Renal pelvis (tissue), 1 donor: ENCODE measurements at regions not wholly inside any gene's neighbourhood (a gene's known extent, or its start where the extent isn't known, plus 50 kb on each side); places are given as distances from the start of the nearest gene placed in this dataset.

ENCODE experiments used
- DNase-seq: peaks from one replicate; pipeline ENCODE4 v3.0.0-alpha.2; 2013

GRCh38 chr18:22625406-22625805, 207.7 kb upstream of the CTAGE1 start:
- DNase-seq, result no peak

DNA sequence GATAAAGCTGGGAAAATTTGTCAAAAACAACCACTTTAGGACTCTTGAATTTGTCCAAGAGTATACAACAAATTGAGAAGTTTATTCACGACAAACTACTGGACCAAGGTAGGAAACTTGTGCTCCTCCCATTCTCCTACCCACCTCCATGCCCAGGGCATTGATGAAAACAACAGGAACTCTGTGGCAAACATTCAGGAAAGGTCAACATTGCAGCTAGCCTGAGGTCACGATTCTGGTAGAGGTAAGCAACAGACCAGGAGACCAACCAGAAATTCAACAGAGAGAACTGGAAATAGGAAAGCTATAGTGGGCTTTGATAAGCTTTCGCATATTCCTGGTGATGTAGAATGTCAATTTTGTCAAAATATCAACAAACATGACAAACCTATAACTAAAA, 209.1 kb upstream of the CTAGE1 start:
- DNase-seq, result no peak

DNA sequence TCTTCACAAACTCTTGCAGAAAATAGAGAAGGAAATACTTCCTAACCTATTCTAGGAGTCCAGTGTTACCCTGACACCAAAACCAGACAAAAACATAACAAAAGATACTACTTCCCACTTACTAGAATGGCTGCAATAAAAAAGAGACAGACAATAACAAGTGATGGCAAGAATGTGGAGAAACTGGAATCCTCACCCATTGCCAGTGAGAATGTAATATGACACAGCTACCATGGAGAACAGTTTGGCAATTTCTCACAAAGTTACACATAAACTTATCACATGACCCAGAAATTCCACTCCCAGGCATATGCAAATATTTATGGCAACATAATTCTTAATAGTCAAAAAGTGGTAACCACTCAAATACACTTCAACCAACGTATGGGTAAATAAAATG, 209.8 kb upstream of the CTAGE1 start:
- no peak for DNase-seq

GRCh38 chr18:22628795-22629510, 211.2 kb upstream of the CTAGE1 start:
- DNase-seq, result no peak

DNA sequence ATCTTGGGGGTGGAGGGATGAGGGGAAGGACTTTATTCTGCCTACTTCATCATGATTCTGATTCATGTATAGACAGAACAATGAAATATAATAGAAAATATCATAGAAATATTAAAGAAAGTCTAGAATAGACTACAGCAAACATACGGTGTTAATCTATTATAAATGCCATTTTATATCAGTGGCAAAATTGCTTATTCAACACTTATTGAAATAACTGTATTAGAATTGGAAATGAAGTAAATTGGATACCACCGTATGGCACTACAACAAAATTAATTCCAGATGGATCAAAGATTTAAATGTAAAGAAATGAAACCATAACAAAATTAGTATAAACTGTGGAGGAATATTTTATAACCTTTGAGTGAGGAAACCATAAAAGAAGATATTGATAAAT, 213.3 kb upstream of the CTAGE1 start:
- DNase-seq, result no peak

DNA sequence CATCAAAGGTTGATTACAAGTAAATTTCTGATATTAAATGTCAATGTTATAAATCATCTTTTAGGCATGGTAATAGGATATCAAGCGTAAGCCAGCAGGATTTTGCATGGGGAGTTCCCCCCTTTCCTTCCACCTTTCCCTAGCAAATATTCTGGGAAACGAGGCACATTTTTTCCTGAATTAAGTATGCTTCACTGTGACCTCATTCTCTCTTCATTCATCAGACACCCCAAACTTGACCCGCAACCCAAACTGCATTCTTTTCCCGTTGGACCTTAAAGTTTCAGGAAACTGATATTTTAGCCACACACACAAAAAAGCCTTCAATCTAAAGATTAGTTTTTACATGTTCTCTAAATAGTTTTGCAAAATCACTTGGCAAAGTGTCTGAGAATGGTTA, 214.5 kb upstream of the CTAGE1 start:
- no peak for DNase-seq

- no peak for DNase-seq
Observed at GRCh38 chr18:22634464-22634863, 216.7 kb upstream of the CTAGE1 start.

DNA sequence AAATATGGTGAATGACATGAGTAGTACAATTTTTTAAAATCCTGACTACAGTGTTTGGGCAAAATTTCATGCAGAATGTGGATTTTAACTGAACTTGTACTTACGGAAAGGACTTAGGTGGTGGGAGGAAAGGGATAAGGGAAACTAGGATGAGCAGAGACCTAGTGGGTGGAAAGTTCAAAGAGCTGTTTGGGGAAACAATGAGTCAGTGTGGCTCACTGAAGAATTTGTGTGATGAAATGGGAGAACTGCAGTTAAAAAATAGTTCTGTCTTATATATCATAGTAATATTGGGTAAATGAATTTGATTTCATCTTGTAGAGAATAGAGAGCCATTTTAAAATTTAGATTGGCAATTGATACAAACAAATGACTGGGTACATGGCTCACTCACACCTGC, 220.1 kb upstream of the CTAGE1 start:
- no peak for DNase-seq

DNA sequence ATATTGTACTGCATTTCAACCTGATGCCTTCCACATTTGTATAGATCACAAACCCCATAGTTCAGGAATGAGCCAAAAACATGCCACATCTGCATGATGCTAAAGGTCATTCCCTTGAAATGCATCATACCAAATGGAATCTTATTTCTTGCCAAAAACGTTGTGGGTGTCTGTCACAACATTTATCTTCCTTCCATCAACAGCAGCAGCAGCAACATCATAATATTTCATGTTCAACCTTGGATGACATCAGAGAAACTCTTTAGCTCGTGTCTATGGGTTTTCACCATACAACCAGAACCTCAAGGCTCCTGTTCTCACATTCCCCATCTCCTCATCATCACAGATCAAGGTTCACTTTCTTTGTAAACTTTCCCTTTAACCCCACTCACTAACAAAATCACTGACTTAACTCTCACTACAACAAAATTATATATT, 221.3 kb upstream of the CTAGE1 start:
- DNase-seq, result no peak

DNA sequence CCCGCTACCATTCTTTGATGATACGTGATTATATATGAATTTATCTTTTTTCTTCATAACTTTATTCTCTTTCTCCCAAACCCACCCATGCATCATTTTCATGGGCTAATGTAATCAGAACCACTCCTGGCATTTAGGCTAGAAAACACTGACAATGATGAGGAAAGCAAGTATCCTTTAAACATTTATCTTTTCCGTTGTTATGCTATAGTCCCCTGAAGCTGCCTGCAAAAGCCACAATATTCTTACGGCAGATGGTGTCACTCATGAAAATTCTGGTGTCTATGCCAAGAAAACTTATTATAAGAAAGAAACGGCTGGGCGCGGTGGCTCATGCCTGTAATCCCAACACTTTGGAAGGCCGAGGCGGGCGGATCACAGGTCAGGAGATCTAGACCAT, 221.8 kb upstream of the CTAGE1 start:
- no peak for DNase-seq

DNA sequence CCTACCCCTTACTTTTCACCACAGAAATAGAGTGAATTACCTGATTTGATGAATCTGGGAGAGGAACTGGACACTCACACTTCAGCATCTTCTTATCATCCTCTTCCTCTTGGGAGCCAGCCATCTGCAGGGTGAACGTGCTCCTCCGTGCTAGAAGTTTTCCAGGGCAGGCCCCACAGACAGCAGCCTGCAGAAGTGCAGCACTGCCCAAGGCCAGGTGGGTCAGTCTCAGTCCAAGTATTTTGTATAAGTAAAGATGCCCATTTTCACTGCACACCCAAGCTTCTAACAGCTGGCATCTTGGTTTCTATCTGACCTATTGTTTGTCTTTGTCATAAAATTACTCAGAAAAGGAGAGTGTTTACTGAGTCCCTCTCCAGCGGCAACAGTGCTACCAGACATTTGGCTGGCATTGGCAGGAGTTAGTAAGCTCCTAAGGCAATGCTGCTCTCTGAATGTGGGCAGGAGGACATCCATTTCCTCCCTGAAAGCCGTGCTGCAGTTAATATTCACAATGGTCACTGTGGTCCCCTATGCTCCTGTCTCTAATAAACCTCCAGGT, 222.6 kb upstream of the CTAGE1 start:
- no peak for DNase-seq

GRCh38 chr18:22641958-22642357, 224.2 kb upstream of the CTAGE1 start:
- DNase-seq, result no peak

DNA sequence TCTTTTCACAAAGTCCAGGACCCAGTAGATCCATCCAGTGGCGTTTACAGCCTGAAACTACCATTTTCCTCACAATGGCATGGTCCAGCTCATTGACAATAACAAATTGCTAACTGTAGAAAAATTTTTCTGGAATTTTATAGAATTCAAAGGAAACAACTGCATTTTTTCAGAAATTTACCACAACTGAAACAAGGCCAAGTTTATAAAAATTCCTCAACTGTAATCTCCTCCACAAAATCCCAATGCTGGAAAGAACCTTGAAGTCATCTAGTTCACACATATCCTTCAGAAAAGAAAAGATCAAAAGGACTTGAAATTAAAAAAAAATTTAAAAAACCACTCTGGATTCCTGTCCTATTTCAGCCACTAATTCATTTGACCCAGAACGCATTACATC, 226.0 kb upstream of the CTAGE1 start:
- no peak for DNase-seq

GRCh38 chr18:22650247-22650646, 232.5 kb upstream of the CTAGE1 start:
- no peak for DNase-seq

GRCh38 chr18:22657619-22658018, 239.9 kb upstream of the CTAGE1 start:
- DNase-seq, result no peak

DNA sequence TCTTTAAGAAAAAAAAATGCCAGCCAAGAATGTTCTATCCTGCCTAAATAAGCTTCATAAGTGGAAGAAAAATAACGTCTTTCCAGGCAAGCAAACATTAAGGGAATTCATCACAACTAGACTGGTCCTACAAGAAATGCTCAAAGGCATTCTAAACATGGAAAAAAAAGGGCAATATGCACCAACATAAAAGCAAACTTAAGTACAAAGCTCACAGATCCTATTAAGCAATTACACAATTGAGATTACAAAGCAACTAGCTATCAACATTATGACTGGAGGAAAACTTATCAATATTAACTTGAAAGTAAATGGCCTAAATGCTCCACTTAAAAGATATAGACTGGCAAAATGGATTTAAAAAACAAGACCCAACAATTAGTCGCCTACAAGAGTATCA, 240.6 kb upstream of the CTAGE1 start:
- no peak for DNase-seq

GRCh38 chr18:22663378-22663777, 245.7 kb upstream of the CTAGE1 start:
- DNase-seq, result no peak

DNA sequence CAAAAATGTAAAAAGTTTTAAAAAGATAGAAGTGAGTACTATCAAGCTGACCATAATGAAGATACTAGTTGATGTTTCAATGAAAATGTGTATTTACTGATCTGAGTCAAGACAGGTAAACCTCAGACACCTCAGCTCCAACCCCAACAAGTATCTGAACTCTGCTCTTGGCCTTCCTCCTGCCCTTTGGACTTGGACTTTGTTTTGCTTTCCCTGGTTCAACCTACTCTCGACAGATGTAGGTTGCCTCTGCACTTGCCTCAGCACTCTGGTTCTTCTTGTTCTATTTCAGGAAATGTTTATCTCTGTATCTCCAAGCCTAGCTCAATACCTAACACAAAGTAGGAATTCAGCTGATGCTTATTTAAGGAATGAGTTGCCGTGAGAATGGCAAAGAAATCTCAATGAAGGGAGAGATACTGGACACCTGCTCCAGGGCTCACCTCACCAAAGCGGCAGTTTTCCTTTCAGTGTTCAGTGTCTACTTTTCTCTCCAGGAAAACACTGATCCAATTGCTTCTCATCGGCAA, 248.8 kb upstream of the CTAGE1 start:
- DNase-seq, result no peak

- DNase-seq, result no peak
Observed at GRCh38 chr18:22667156-22667555, 249.4 kb upstream of the CTAGE1 start.

GRCh38 chr18:22667616-22668422, 250.1 kb upstream of the CTAGE1 start:
- DNase-seq, result no peak

GRCh38 chr18:22668496-22668895, 250.8 kb upstream of the CTAGE1 start:
- no peak for DNase-seq

DNA sequence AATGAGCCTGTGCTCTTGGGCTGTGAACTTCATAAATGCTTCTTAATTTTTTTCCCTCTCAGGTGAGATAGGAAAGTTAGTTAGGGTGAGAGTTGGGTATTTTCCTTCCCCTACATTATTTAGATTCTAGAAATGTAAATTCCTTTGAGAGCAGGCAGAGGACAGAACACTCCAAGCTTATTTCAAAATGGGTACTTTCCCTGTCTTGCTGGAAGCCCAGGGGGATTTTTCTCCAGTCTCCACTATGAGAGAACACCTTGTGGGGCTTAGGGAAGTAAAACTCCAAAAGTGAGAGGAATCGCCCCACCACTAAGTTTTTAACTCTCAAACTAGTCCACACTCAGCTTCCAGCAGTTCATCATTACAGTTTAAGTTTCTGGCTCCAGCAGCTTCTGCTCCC, 253.2 kb upstream of the CTAGE1 start:
- DNase-seq, result no peak
